ENCODE measurements at regions not wholly inside any gene's neighbourhood (a gene's known extent, or its start where the extent isn't known, plus 50 kb on each side); places are given as distances from the start of the nearest gene placed in this dataset.

GRCh38 chr6:77979204-77979603, 326.4 kb downstream of the MEI4 start:
- no peak for DNase-seq

DNA sequence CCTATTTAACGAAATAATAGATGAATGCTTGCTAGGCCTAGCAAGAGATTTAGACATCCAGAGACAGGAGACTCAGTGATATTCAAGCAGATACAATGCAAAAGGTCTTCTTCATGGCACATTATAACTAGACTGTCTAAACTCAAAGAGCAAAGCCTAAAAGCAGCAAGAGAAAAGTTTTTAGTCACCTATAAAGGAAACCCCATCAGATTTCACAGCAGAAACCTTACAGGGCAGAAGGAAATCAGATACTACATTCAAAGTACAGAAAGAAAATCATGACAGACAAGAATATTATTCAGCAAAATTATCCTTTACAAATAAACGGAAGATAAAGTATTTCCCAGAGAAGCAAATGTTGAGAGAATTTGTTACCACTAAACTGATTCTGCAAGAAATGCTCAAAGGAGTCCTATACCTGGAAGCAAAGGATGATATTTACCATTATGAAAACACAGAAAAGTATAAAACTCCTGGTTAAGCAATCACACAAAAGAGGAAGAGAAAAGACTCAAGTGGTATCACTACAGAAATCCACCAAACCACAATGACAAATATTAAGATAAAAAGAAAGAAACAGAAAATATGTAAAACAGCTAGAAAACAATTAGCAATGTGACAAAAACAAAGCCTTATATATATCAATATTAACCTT, 333.7 kb downstream of the MEI4 start:
- no peak for DNase-seq

DNA sequence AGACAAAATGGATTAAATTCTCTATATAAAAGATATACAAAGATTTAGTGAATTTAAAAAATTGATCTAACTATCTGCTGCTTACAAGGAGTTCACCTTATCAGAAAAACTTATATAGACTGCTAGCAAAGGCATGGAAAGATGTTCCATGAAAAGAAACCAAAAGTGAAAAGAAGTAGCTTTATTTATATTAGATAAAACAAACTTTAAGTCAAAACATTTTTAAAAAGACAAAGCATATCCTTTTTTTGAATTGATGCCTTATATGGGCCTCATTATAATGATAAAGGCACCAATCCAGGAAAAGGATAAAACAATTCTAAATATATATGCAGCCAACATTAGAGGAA, 334.2 kb downstream of the MEI4 start:
- DNase-seq: no peak

DNA sequence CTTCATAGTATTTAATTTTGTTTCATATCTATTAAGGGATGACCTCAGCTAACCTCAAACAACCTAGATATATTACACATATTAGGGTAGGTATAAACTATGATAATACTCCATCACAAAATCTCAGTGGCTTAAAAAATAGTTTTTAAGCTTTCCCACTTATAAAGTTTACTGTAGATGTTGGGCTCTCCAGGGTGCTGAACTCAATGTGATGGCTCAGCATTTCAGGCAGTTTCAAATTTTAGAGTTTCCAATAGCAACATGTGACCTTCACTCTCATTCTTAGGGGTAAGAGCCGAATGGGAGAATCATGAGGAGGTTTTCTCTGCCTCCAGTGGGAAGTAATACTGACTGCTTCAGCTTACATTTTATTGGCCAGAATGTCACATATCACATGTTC, 357.3 kb downstream of the MEI4 start:
- DNase-seq: no peak

DNA sequence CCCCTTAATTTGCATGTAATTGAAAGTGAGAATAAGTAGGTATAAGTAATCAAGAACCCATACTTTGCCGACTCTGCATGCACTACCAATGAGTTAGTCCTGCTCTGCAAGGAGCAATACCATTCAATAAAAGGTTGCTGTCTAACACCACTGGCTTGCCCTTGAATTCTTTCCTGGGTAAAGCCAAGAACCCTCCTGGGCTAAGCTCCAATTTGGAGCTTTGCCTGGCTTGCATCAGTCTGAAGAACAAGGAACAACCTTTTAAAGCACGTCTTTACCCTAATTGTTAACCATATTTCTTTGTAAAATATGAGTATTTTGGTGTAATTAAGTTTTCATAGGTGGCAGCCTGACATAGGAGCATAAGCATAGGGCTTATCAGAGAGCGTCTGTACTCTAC, 367.7 kb downstream of the MEI4 start:
- DNase-seq: no peak

DNA sequence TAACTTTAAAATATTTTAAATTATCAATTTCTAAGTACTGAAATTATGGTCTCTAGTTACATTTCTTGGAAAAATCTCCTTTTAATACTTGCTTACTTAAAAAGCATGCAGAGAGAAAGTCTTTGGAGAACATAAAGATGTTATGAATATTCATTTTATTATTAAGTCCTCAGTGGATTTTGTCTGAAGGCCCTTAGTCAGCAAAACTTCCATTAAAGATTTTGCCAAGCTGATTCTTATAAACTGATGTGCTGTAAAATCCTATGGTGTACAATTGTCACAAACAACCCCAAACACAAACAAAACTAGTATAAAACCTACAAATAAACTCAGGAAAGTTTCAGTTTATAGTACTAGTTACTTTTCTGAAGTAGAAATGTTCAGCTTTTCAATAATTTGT, 372.7 kb downstream of the MEI4 start:
- DNase-seq: no peak

DNA sequence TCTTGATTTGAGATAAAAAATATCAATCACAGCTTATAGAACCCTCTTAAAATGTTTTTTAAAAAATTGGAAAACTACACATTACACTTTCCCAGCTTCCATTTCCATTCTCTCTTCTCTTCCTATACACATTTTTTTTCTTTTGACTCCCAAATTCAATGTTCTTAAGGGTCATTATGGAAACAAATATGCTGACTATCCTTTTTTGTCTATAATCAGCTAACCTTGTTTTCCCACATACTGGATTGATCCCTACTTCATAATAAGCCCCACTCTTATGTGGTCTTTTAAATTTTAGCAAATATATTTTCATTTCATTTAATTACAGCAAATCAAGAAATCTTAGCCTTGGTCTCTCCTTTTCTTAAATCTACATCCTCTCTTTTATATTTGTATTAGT, 378.4 kb downstream of the MEI4 start:
- no peak for DNase-seq

GRCh38 chr6:78059171-78059570, 406.3 kb downstream of the MEI4 start:
- DNase-seq: no peak

- DNase-seq: no peak
Observed at GRCh38 chr6:78062993-78063392, 410.2 kb downstream of the MEI4 start.

- DNase-seq: no peak
Observed at GRCh38 chr6:78076371-78076770, 423.5 kb downstream of the MEI4 start.

- no peak for DNase-seq
Observed at GRCh38 chr6:78089531-78089930, 436.7 kb downstream of the MEI4 start.

DNA sequence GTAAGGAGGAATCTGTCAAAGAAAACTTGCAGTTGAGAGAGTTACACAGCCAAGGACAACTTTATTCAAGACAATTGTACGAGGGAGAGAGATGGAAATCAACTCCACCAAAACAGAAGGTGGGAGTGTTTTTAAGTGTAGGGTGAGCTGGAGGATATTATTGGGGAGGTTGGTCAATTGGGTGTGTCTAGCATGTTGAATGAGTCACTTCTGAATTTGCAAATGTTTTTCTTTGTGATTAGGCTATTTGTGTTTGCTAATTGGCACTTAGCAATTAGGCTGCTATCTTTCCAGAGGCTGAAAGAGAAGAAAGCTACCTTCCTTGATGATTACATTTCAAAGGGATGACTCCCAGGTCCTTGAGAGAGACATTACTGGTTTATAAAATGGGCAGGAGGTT, 441.1 kb downstream of the MEI4 start:
- DNase-seq: no peak

- no peak for DNase-seq
Observed at GRCh38 chr6:78101387-78101786, 448.5 kb downstream of the MEI4 start.

GRCh38 chr6:78110641-78111040, 457.8 kb downstream of the MEI4 start:
- no peak for DNase-seq

- no peak for DNase-seq
Observed at GRCh38 chr6:78117966-78118365, 465.1 kb downstream of the MEI4 start.

DNA sequence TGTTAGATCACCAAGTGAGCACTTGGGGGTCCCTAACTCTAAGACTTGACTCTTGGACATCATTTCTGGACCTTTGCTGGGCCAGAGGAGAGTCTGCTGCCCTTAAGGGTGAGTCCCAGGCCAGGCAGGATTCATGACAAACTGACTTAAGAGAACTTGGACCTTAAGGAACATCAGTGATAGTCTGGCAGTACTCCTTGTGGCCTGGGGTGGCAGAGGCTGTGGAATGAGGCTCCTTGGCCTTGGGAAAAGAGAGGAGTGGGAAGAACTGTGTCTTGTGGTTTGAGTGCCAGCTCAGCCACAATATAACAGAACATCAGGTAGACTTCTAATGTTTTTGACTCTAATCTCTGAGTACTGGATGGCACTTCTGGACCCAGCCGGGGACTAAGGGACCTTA, 478.7 kb downstream of the MEI4 start:
- DNase-seq: no peak

- DNase-seq: no peak
Observed at GRCh38 chr6:78132671-78133410, 480.0 kb downstream of the MEI4 start.

- DNase-seq: no peak
Observed at GRCh38 chr6:78150425-78150824, 497.6 kb downstream of the MEI4 start.

DNA sequence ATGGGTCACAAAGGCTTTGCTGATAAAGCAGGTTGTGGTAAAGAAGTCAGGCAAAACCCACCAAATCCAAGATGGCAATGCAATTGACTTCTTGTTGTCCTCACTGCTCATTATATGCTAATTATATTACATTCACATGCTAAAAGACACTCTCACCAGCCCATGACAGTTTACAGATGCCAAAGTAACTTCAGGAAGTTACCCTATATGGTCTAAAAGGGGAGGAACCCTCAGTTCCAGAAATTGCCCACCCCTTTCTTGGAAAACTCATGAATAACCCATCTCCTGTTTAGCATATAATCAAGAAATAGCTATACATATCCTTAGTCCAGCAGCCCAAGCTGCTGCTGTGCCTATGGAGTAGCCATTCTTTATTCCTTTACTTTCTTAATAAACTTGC, 501.1 kb downstream of the MEI4 start:
- DNase-seq: no peak

DNA sequence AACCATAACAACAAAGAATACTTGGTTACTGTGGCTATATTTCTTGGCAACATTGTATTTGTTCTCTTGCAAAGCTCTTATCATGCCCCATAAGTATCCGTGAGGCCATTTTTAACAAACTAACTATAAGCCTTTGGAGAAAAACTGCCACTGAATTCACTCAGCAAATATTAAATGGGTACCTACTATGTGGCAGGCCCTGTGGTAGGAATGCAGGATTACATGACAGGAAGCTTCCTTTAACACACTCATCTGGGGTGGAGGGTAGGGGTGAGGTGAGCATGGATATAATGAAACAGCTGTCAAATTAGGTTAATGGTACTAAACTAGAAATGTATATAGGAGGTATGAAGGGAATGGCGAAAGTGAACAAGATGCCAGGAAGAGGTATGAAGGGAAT, 504.8 kb downstream of the MEI4 start:
- DNase-seq: no peak

DNA sequence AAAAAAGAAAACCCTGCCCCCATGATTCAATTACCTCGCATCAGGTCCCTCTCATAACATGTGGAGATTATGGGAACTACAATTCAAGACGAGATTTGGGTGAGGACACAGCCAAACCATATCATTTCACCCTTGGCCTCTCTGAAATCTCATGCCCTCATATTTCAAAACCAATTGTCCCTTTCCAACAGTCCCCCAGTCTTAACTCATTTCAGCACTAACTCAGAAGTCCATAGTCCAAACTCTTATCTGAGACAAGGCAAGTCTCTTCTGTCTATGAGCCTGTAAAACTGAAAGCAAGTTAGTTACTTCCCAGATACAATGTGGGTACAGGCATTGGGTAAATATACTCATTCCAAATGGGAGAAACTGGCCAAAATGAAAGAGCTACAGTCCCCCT, 536.1 kb downstream of the MEI4 start:
- DNase-seq: no peak

- no peak for DNase-seq
Observed at GRCh38 chr6:78192057-78192456, 539.2 kb downstream of the MEI4 start.

- no peak for DNase-seq
Observed at GRCh38 chr6:78199044-78199443, 546.2 kb downstream of the MEI4 start.

DNA sequence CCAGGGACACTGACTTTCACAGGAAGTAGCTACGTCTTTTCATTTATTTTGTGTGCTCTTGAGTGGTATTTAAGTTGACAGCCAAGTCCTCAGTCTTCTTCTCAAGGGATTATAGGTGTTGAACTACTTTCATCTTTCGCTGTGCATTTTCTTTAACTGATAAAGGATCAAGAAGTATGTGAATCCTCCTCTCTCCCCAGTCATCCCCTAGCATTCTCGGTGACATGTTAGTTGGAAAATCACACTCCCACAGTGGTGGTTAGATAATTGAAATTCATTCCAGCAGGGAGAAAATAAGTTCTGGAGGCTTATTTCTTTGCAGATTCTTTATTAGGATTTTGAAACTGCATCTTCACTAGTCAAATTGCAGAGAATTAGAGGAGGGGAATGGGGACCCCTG, 569.4 kb downstream of the MEI4 start:
- no peak for DNase-seq

- DNase-seq: no peak
Observed at GRCh38 chr6:78231002-78231401, 578.2 kb downstream of the MEI4 start.
